Germinal center (tissue), 1 donor: ENCODE measurements at regions not wholly inside any gene's neighbourhood (a gene's known extent, or its start where the extent isn't known, plus 50 kb on each side); places are given as distances from the start of the nearest gene placed in this dataset.

Experiments
- DNase-seq: peaks from one replicate; pipeline ENCODE4 v3.0.0; 2012; ENCODE audit warnings: mixed read lengths, low spot score

DNA sequence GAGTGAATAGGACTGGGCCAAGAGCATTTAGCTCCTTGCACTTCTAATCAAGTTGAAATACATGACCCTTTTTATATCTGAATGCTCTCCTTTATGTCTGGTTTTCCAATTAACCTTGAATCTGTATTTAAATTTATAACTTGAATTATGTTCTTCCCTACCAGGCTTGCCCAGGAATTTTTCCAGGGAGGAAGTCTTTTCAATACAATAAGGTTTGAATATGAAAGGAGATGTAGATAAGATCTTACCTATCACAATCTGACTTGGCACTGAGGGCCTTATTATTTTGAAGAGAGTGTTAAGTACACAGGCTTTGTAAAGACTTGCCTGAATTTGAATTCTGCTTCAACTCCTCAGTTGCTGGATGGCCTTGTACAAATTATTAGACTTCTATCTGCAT lies 555.7 kb downstream of the PCDH7 start:
- DNase-seq: no peak

DNA sequence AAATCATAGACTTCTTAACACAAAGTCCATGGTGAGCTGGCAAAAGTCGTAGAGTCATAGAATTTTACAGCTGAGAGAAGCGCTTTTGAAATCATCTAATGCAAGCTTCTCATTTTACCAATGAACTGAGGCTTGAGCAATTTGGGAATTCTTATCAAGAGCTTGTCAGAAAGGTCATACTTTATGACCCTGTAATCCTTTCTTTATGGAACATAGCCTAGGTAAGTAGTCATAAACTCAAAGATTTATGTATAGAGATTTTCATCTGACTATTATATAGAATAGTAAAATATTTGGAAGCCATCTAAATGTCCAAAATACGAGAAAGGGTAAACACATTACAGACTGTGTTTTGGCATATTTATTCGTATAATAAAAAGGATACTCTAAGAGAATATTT lies 563.5 kb downstream of the PCDH7 start:
- DNase-seq: no peak

DNA sequence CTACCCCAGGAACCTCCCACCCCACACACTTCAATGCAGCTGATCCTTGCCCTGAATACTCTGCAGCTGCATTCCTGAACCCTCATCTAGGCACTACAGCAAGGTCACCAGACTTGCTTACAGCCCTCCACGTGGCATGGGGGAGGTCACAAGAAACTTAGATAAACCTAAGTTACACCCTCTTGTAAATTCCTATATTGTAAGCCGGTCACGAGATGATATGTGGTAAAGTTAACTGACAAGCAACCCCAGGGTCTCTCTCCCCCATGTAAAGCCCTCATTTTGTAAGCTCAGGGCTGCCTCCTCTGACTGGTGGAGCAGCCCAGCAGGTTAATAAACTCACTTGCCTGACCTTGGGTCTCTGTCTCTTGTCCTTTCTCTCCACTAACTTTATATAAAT lies 570.7 kb downstream of the PCDH7 start:
- no peak for DNase-seq

DNA sequence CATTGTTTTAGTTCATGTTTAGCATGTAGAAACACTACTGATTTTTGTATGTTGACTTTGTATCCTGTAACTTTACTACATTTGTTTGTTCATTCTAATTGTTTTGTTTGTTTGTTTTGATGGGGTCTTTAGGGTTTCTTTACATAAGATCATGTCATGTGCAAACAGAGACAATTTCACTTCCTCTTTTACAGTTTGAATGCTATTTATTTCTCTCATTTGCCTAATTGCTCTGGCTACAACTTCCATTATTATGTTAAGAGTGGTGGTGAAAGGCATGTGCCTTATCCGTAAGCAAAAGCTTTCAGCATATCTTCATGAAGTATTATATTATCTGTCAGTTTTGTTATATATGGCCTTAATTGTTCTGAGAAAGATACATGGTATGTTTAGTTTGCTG lies 571.1 kb downstream of the PCDH7 start:
- DNase-seq: no peak

DNA sequence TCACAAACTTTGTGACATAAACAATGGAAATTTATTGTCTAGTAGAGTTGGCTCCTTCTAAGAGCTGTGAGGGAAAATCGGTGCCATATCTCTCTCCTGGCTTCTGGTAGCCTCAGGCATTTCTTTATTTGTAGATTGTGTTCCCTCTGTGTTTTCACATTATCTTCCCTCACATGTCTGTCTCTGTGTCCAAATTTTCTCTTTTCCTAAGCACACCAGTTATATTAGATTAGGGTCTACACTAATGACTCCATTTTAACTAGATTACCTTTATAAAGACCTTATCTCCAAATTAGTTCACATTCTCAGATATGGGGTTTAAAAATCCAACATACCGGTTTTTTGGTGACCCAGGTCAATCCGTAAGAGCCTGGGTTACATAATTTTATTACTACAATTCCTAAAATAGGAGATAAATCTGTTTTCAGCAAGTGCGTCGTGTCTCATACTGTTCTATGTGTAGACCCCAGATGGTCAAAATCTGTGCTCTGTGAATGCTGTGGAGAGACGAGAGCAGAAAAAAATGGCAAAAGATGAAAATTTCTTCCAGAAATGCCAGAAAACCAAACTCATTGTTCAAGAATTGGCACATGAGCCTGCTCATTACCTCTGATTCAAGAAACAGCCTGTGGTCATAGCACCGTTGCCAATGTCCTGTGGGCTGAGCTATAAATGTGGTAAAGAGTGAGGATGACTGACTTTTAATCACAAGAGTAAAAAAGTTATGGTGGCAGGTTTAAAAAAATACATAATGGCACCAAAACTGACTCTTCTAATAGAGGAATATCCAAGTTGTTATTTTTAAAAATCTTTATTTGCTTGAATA lies 574.7 kb downstream of the PCDH7 start:
- DNase-seq: no peak

DNA sequence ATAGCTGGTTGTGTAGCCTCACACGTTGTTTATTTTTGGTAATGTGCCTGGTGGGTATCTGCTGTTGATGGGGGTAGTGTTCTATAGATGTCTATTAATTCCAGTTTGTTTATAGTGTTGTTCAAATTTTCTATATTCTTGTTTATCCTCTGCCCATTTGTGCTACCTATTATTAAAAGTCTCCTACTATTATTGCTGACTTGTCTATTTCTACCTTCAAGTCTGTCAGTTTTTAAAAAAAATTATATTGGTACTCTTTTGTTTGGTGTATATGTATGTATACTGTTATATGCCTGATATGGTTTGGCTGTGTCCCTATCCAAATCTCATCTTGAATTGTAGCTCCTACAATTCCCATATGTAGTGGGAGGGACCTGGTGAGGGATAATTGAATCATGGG lies 578.6 kb downstream of the PCDH7 start:
- DNase-seq: no peak

DNA sequence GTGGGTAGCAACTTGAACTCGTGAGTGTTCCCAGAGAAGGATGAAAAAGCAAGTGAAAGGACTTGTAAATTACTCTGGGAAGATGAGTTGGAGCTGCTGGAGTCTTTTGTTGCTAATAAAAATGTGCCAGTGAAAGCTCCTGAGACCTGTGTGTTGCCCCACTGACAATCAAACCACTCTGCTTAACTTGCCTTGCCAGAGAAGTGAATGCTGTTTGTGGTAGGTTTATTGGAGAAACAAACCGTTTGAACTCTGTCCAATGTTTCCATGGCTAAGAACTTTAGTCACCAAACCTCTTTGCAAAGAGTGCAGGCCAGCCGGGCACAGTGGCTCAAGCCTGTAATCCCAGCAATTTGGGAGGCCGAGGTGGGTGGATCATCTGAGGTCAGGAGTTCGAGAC lies 586.9 kb downstream of the PCDH7 start:
- no peak for DNase-seq

DNA sequence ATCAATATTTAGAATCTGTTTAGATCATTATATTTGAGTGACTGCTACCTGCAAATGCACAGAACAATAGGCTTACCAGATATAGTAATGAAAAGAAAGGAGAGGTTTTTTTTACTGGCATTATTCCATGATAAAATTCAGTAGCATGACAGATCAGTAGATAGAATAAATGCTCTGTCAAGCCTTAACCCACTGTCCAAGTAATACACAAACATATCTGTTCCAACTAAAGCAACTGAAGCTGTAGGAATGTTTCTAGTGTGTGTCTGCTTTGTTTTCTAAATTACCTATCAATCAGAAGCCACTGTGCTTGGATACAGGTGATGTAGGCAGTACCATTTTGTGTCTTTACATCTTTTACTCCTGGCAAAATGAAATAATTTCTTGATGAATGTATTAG lies 604.6 kb downstream of the PCDH7 start:
- DNase-seq: no peak

DNA sequence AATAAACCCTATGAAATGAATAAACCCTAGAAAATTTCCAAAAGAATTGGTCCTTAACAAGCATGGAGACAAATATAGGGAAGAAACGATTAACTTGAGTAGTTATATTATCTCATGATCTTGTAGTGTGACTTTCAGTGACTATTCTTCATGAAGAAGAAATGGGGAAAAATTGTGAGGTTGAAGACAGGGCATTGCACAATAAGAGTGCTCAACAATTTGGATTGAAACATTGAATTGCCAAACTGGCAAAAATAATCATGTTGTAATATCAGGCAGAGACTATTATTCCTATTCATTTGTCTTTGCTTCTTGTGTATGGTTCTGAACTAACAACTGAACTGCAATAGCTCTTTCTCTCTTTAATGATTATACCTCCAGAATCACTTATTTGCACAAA lies 605.1 kb downstream of the PCDH7 start:
- no peak for DNase-seq

DNA sequence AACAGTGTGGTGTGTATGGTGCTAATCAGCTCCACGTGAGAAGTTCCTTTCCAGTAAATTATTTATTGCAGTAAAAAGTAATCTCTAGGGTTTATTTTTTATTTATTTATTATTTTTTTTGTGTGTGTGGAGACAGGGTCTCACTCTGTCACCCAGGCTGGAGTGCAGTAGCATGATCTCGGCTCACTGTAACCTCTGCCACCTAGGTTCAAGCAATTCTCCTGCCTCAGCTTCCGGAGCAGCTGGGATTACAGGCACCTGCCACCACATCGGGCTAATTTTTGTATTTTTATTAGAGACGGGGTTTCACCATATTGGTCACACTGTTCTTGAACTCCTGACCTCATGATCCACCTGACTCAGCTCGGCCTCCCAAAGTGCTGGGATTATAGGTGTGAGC lies 606.9 kb downstream of the PCDH7 start:
- no peak for DNase-seq

DNA sequence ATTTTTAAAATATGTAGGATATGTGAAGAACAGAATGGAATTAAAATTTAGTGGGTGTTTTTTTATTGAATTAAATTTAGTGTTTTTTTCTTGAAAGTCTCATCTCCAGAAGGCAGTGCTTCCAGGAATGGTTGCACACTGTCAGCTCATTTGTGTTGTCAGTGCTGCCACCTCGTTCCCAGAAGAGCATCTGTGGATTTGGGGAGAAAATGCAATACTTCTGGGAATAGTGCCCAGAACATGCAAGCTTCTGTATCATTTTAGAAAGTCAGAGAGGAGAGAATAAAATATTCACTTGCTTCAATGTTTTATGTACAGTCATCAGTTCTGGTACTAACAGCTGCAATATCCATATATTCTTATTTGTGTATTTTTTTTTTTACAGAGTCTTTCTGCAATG lies 608.8 kb downstream of the PCDH7 start:
- no peak for DNase-seq

DNA sequence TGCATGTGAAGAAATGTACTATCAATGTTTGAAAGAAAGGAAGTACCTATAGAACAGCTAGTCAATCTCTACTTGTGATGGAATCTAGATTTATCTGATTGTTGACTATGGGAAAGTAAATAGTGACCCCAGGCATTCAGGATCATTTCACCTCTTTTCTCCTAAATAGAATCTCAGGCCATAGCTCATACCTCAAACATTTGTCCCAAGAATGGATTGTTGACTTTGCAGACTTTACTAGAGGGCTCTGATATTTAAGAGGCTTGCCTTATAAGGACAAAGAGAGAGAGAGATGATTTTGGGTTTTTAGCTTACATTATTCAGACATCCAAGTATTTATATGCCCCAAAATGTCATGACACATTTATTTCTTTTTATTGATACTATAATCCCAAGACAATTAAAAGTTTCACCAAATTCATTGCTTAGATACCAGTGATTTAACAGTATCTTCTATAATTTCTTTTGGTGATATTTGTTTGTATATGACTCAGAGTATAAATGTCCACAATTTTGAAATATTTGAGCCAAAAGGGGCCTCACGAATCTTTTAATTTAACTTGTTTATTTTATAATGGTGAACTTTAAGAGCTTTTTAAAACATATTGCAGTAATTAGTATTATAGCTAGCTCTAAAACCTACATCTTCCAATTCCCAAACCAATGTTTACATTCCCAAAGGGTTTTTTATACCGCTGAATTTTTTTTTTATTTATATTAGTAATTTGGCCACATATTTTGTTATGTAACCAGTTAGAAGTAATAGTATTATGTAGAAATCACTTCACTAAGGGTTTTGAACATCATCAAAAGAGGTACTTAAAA lies 614.1 kb downstream of the PCDH7 start:
- DNase-seq: no peak

DNA sequence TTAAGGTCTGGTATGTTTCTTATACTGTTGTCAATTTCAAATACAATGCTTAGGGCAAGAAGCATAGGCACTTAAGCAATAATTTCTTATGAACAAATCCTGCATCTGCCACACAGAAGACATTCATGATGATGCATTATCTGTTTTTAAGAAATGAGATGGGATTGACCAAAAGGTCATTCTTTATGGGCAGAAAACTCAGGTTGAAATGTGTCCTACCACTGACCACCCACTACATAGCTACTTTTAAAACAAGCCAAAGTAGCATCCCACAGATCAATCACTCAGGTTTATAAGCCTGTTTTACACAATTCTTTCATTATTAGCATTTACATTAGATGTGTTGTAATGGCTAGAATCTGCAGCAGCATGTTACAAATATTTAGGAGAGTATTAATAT lies 617.8 kb downstream of the PCDH7 start:
- DNase-seq: no peak

DNA sequence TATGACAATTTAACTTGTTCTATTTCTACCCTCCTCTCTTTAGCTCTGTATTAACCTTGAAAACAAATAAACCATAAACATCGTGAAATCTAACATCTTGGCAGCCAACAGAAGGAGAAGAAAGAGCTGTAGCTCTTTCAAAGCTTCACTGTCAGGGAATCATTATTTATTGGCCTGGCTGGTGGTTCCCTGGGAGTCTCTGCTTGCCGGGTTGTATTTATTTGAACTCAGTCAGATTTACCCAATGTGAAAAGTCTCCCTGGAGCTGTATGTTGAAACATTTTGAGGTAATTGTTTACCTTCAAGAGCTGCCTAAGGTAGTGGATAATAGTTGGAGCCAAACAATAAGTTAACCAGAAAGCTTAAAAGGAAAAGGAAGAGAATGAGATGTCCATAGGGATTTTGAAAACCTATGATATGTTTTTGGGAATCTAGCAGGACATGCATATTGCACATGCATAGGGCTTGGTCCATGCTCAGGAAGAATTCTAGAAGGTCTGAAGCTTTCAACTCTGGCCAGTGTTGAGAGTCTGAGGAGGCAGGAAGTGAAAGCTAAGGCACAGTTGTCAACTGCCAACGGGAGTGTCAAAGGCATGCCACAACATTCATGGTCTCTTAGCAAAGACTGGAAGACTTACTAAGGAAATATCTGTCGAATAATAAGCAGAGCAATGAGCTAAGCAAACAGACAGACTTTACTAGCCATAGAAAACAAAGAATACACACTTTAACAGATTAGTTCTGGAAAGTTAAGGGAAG lies 621.6 kb downstream of the PCDH7 start:
- DNase-seq: no peak

DNA sequence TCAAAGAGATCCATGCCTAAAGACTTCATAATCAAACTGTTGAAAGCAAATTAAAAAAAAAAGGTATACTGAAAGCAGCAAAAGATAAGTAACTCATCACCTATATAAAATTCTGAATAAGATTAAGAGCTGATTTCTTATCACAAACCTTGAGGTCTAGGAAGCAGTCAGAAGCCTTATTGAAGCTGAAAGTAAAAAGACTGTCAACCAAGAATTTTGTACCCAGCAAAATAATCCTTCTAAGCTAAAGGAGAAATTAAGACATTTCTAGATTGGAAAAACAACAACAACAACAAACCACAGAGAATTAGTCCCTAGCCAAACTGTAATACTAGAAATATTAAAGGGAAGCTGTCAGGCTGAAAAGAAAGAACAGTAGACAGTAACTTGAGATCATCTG lies 622.9 kb downstream of the PCDH7 start:
- no peak for DNase-seq

DNA sequence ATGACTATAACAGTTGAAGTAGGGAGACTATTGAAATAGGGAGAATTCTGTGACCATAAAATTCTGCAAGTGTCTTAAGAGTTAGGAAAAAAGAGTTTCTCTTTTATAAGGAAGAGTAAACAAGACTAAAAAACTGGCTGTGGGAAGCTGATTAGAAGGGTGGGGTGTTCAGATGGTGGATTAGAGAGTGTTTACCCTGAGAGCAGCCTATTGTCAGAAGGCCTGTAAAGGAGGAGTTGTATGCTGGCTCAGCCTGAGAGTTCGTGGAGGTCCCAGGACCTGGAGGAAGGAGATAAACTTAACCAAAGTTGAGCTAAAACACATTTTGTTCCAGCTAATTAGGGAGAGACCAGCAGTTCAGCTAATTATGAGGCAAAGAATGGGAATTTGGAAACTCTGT lies 629.7 kb downstream of the PCDH7 start:
- no peak for DNase-seq

DNA sequence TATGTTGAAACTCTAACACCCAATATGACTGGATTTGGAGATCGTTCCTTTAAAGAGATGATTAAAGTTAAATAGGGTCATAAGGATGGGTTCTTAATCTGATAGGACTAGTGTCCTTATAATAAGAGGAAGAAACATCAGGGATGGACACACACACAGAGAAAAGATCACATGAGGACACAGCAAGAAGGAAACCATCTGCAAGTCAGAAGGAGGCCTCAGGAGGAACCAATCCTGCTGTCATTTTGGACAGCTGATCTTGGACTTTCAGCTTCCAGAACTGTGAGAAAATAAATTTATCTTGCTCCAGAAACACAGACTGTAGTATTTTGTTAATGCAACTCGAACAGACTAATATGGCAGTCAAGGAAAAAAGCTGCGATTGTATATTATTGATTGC lies 631.5 kb downstream of the PCDH7 start:
- no peak for DNase-seq

DNA sequence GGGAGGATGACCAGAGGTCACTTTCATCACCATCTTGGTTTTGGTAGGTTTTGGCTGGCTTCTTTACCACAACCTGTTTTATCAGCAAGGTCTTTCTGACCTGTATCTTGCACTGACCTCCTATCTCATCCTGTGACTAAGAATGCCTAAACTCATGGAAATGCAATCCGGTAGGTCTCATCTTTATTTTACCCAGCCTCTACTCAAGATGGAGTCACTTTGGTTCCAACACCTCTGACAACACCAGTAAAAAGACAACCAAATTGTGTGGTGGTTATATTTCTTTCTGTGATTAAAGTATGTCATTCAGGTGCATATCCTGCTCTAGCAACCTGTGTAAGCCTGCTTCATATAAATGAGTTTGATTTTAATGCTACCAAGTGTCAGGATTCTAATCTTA lies 636.7 kb downstream of the PCDH7 start:
- DNase-seq: no peak

DNA sequence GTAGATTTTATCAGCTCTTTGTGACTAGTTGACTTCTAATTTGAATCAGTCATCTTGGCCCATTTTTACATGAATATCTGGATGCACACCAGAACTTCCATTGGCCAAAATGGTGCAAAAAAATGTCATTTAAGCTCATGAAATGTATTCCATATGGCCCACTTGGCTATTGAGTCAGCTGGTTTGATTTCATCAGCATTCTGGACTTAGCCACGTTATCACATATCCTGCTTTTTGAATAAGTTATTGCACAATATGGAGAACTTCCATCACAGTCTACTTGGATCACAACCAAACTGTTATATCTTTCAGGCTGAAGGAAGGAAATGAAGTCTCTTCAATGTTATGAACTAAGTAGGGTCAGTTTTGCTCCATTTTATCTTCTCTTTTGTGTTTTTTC lies 640.6 kb downstream of the PCDH7 start:
- no peak for DNase-seq

DNA sequence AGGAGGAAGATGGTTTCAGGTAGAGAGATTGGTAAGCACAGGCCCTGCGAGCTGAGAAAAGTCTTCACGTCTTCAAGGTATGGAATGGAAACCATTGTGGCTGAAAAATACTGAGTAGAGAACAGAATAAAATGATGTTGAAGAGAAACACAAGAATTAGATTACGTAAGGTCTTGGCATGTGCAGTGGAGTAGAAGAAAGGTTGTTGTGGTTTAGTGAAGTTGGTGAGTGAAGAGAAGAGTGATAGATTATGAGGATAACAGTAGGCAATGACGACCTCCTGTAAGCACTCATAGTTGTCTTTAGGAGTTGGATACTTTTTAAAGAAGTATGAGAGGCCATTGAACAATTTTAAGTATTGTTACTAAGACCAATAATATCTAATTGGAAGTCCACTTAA lies 642.6 kb downstream of the PCDH7 start:
- DNase-seq: no peak

DNA sequence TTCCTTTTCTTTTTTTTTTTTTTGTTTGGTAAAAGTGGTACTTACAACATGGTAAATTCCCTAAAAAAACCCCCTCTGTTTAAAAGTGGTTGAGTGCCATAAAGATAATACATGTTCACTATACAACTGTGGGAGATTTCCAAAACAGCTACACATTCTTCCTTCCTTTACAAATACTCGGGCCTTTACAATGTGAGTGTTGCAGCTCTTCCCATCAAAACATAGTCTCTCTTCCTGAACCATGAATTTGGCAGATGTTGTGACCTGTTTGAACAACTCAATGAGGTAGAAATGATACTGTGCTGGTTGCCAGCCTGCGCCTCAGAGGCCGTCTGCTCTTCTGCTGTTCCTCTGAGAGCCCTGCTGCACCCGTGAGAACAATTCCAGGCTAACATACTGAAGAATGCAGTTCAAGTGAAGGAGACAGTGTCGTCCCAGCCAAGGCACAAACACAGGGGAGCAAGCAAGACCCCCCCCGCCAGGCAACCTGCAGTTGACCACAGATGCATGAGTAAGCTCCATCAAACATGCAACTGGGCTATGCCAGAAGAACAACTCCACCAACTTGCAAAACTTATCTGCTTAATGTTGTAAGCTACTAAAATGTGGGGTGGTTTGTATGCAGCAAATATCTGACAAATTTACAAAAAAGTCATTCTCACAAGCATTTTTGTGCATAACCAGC lies 645.0 kb downstream of the PCDH7 start:
- no peak for DNase-seq

DNA sequence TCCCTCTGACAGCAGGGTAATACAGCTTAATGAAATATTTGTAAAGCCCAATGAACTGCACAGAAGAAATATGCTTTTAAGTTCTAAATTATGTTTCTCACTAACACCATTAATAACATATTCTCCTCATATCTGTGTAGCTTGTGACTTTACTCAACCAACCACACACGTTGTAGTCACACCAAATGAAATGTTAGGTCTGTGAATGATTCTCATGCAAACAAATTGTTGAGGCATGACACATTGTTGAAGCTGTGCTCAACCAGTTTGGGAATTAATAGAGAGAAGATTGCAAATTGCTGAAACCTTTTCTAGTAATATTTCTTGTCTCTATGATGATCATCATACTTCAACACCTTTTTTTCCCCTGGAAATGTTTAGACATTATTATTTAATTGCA lies 645.9 kb downstream of the PCDH7 start:
- no peak for DNase-seq
